ENCODE measurements at regions not wholly inside any gene's neighbourhood (a gene's known extent, or its start where the extent isn't known, plus 50 kb on each side); places are given as distances from the start of the nearest gene placed in this dataset.

GRCh38 chr5:5649641-5650040 lies 227.2 kb downstream of the ICE1 start:
- intact Hi-C loops (cut with micrococcal nuclease), result no loop called here

DNA sequence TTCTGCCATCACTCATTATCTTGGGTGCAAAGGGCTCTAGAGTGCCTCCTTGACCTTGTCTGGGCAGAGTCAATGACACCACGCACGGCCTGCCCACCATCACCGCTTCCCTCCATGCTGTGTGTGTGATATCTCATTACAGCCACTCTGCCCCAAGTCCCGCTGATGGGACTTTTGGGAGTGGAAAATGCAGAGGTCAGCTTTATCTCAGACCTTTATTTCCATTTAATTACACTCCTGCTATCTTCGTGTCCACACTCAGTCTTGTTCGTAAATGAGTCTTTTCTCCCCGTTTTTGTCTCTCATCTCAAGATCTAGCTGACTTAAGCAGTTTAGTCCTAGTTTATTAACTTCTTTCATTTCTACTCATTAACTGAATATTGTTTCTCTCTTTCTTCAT lies 226.2 kb downstream of the ICE1 start:
- H3K4me1 Mint-ChIP-seq (ENCODE audit: low read depth), result no peaks in the 10 kb centered on the region
- CTCF ChIA-PET, result no interaction called here
- POLR2A ChIA-PET, result no interaction called here
- ATAC-seq (no peak), DNase-seq (no peak)
- H3K36me3 Mint-ChIP-seq (ENCODE audit: low read depth), result no peaks in the 10 kb centered on the region
- no peaks in the 10 kb centered on the region for H3K9me3 Mint-ChIP-seq
- intact Hi-C loops (cut with micrococcal nuclease), result no loop called here
- no peak overlapping the region for H3K27ac Mint-ChIP-seq
- H3K4me3 Mint-ChIP-seq, result no peak overlapping the region
- TF ChIP-seq, protein P1, sequence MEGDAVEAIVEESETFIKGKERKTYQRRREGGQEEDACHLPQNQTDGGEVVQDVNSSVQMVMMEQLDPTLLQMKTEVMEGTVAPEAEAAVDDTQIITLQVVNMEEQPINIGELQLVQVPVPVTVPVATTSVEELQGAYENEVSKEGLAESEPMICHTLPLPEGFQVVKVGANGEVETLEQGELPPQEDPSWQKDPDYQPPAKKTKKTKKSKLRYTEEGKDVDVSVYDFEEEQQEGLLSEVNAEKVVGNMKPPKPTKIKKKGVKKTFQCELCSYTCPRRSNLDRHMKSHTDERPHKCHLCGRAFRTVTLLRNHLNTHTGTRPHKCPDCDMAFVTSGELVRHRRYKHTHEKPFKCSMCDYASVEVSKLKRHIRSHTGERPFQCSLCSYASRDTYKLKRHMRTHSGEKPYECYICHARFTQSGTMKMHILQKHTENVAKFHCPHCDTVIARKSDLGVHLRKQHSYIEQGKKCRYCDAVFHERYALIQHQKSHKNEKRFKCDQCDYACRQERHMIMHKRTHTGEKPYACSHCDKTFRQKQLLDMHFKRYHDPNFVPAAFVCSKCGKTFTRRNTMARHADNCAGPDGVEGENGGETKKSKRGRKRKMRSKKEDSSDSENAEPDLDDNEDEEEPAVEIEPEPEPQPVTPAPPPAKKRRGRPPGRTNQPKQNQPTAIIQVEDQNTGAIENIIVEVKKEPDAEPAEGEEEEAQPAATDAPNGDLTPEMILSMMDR (IDR thresholded peaks at IDR 0.05), result no peak
- no peaks in the 10 kb centered on the region for H3K27me3 Mint-ChIP-seq

More at GRCh38 chr5:5649641-5650040, 227.2 kb downstream of the ICE1 start:
- no peak overlapping the region for H3K27ac Mint-ChIP-seq
- H3K4me3 Mint-ChIP-seq, result no peak overlapping the region
- ChIA-PET POLR2A (no interaction called here), CTCF (no interaction called here)
- H3K4me1 Mint-ChIP-seq (ENCODE audit: low read depth), result no peaks in the 10 kb centered on the region
- no peaks in the 10 kb centered on the region for H3K36me3 Mint-ChIP-seq (ENCODE audit: low read depth)
- no peaks in the 10 kb centered on the region for H3K27me3 Mint-ChIP-seq
- DNase-seq, result no peak
- TF ChIP-seq, protein P1 (IDR thresholded peaks at IDR 0.05), result no peak
- ATAC-seq, result no peak
- no peaks in the 10 kb centered on the region for H3K9me3 Mint-ChIP-seq

- POLR2A ChIA-PET, result no interaction called here
These were observed 223.4 kb downstream of the ICE1 start for GRCh38 chr5:5645891-5646290.

GRCh38 chr5:5645198-5645597 lies 222.7 kb downstream of the ICE1 start:
- ChIA-PET CTCF (no interaction called here), POLR2A (no interaction called here)
- no peak for ATAC-seq
- H3K9me3 Mint-ChIP-seq, result no peaks in the 10 kb centered on the region
- no peaks in the 10 kb centered on the region for H3K4me1 Mint-ChIP-seq (ENCODE audit: low read depth)
- H3K27ac Mint-ChIP-seq, result no peak overlapping the region
- H3K36me3 Mint-ChIP-seq (ENCODE audit: low read depth), result no peaks in the 10 kb centered on the region
- no peak overlapping the region for H3K4me3 Mint-ChIP-seq
- intact Hi-C loops (cut with micrococcal nuclease), result no loop called here
- no peaks in the 10 kb centered on the region for H3K27me3 Mint-ChIP-seq
- no peak for DNase-seq
- TF ChIP-seq, protein P1 (IDR thresholded peaks at IDR 0.05), result no peak

More at GRCh38 chr5:5645891-5646290, 223.4 kb downstream of the ICE1 start:
- Mint-ChIP-seq H3K36me3 (ENCODE audit: low read depth) (no peaks in the 10 kb centered on the region), H3K27me3 (no peaks in the 10 kb centered on the region), H3K27ac (no peak overlapping the region), H3K4me3 (no peak overlapping the region), H3K9me3 (no peaks in the 10 kb centered on the region), H3K4me1 (ENCODE audit: low read depth) (no peaks in the 10 kb centered on the region)
- CTCF ChIA-PET, result no interaction called here
- TF ChIP-seq, protein P1 (IDR thresholded peaks at IDR 0.05), result no peak
- intact Hi-C loops (cut with micrococcal nuclease), result no loop called here
- ATAC-seq (no peak), DNase-seq (no peak)

DNA sequence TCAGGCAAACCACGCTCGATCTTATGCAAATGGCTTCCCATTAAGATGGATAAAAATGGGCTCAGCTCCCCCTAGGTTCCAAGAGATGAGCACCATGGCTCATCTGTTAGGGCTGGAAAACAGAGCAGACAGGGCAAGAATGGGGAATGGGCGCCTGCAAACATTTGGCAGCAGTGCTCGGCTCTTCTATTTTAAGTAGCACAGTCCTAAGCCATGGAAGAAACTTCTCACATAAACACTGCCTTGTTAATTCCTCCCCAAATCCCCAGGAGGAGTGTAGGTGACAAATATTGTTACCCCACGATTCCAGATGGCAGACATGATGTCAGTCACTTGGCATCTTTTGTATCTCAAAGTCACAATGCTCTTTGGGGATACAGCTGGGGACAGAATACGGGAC lies 221.8 kb downstream of the ICE1 start:
- ChIA-PET POLR2A (no interaction called here), CTCF (no interaction called here)
- Mint-ChIP-seq H3K4me3 (no peak overlapping the region), H3K9me3 (no peaks in the 10 kb centered on the region), H3K27ac (no peak overlapping the region), H3K36me3 (ENCODE audit: low read depth) (no peaks in the 10 kb centered on the region), H3K4me1 (ENCODE audit: low read depth) (no peaks in the 10 kb centered on the region), H3K27me3 (peaks cover 6% of the 10 kb centered on the region)
- ATAC-seq (no peak), DNase-seq (no peak)
- TF ChIP-seq, protein P1 (IDR thresholded peaks at IDR 0.05), result no peak
- intact Hi-C loops (cut with micrococcal nuclease), result no loop called here

Data from activated CD8-positive, alpha-beta T cell treated with anti-CD3 and anti-CD28 coated beads for 36 hours (primary cell).